Urinary bladder (tissue), 3 donors: ENCODE measurements at regions not wholly inside any gene's neighbourhood (a gene's known extent, or its start where the extent isn't known, plus 50 kb on each side); places are given as distances from the start of the nearest gene placed in this dataset.

Experiments used
- DNase-seq: peaks from one replicate; pipeline ENCODE4 v3.0.0-alpha.2; 2015; ENCODE audit errors: extremely low spot score
- H3K27ac ChIP-seq: one replicate; pipeline ENCODE4 v1.5.1; 2013; ENCODE audit warnings: low read depth, mild to moderate bottlenecking, moderate library complexity
- H3K36me3 ChIP-seq: one replicate; pipeline ENCODE4 v1.6.1; 2013; ENCODE audit warnings: mild to moderate bottlenecking, moderate library complexity; ENCODE audit not compliant: insufficient read depth
- H3K4me1 ChIP-seq: one replicate; pipeline ENCODE4 v1.6.1; 2013; ENCODE audit warnings: mild to moderate bottlenecking, moderate library complexity; ENCODE audit not compliant: insufficient read depth
- H3K4me3 ChIP-seq: one replicate; pipeline ENCODE4 v1.5.1; 2013; ENCODE audit warnings: low read depth, low read length
- WGBS: extraction: QIAGEN DNeasy Blood & Tissue Kit; methylation state at CpG from one replicate; pipeline ENCODE4 v1.1.7; 2013; 5-methylcytosine and 5-hydroxymethylcytosine counted together
- donor health status: healthy with polysubstance abuse.
- donor health status: healthy.

GRCh38 chr12:115898670-115899069 is 378.8 kb downstream of the MED13L start:
- no peak for DNase-seq
- WGBS, result 57% methylated on average over 1 of the region's 1 CpG
- no peak overlapping the region for H3K4me3 ChIP-seq
- H3K4me1 ChIP-seq, result no peaks in the 10 kb centered on the region
- H3K27ac ChIP-seq, result no peak overlapping the region
- H3K36me3 ChIP-seq, result no peaks in the 10 kb centered on the region

- Histone ChIP-seq H3K4me1 (no peaks in the 10 kb centered on the region), H3K36me3 (no peaks in the 10 kb centered on the region), H3K4me3 (no peak overlapping the region), H3K27ac (no peak overlapping the region)
- 34% methylated on average over 3 of the region's 3 CpGs for WGBS
- DNase-seq, result no peak
Observed at GRCh38 chr12:115897729-115898128, 379.8 kb downstream of the MED13L start.

GRCh38 chr12:115895247-115895646 is 382.2 kb downstream of the MED13L start:
- no peak overlapping the region for H3K27ac ChIP-seq
- WGBS, result 93% methylated on average over 1 of the region's 1 CpG
- DNase-seq, result no peak
- no peaks in the 10 kb centered on the region for H3K4me1 ChIP-seq
- no peaks in the 10 kb centered on the region for H3K36me3 ChIP-seq
- H3K4me3 ChIP-seq, result no peak overlapping the region

DNA sequence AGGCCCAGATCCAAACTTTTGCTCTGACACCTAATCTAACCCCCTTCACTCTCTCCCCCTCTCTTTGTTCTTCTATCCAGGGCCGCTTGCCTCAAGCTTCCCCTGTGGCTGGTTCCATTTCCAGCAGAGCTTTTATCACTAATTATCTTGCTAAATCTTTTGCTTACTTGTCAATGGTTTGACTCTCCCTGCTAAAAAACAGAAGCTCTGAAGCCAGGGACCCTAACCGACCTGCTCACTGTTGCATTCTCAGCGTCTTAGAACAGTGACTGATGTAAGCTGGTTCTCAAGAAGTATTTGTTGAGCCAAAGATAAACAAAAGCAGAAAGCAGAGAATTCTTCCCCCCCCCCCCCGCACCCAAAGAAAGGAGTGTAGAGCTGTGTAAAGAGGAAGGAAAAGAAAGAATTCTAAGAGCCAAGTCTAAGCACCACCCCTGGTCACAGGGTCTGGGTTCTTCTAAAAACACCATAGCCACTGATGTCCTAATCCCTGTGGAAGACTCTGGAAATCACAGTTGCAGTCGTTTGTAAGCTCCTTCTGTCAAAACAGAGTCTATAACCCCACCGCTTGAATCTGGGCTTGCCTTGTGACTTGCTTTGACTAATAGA is 385.8 kb downstream of the MED13L start:
- H3K4me3 ChIP-seq, result no peak overlapping the region
- WGBS, result 31% methylated on average over 6 of the region's 6 CpGs
- H3K27ac ChIP-seq, result no peak overlapping the region
- no peaks in the 10 kb centered on the region for H3K4me1 ChIP-seq
- H3K36me3 ChIP-seq, result no peaks in the 10 kb centered on the region
- no peak for DNase-seq

DNA sequence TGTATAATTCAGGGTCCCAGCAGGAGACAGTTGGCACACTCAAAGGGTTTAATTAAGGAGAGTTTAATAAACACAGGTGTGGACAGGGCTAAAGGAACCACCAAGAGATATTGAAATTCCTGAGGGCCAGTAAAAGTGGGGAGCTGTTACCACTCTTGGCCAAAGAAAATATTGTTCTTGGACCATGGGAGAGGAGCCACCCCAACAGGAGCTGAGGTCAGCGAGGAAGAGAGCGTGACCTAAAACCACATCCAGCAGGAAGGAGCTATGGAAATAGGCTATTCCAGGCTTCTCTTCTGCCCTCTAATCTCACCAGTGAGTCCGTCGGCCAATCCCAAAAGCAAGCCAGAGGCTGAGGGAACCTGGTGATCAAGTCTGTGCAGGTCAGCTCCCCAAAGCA is 390.8 kb downstream of the MED13L start:
- WGBS, result 87% methylated on average over 4 of the region's 4 CpGs

GRCh38 chr12:115885040-115885690 is 392.3 kb downstream of the MED13L start:
- no peak overlapping the region for H3K4me3 ChIP-seq
- WGBS, result 72% methylated on average over 12 of the region's 12 CpGs
- H3K4me1 ChIP-seq, result no peaks in the 10 kb centered on the region
- no peak overlapping the region for H3K27ac ChIP-seq
- no peaks in the 10 kb centered on the region for H3K36me3 ChIP-seq
- no peak for DNase-seq

More for the DNA sequence above, 390.8 kb downstream of the MED13L start:
- Histone ChIP-seq H3K27ac (no peak overlapping the region), H3K36me3 (no peaks in the 10 kb centered on the region), H3K4me1 (no peaks in the 10 kb centered on the region), H3K4me3 (no peak overlapping the region)
- DNase-seq, result no peak

DNA sequence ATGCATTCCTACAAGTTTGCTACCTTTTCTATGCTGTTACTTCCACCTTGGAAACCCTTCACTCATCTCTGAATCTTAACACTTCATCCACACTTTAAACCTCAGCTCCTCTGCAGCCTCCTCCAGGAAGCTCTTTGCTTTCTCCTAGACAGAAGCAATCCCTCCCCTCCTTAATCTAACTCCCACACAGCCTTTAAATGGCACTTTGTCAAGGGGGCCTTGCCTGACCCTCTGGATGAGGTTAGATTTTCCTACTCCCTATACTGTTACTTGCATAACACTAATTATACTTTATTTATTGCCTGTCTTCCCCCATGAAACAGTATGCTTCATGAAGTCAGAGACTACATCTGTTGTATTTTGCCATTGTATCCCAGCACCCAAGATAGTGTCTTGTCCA is 394.6 kb downstream of the MED13L start:
- no peak overlapping the region for H3K27ac ChIP-seq
- no peak for DNase-seq
- H3K4me3 ChIP-seq, result no peak overlapping the region
- H3K4me1 ChIP-seq, result no peaks in the 10 kb centered on the region
- no peaks in the 10 kb centered on the region for H3K36me3 ChIP-seq

- 86% methylated on average over 3 of the region's 3 CpGs for WGBS
- H3K36me3 ChIP-seq, result no peaks in the 10 kb centered on the region
- H3K27ac ChIP-seq, result no peak overlapping the region
- no peak overlapping the region for H3K4me3 ChIP-seq
- H3K4me1 ChIP-seq, result no peaks in the 10 kb centered on the region
- DNase-seq, result no peak
Observed at GRCh38 chr12:115880238-115880637, 397.3 kb downstream of the MED13L start.

GRCh38 chr12:115879354-115879753 is 398.1 kb downstream of the MED13L start:
- Histone ChIP-seq H3K4me3 (no peak overlapping the region), H3K36me3 (no peaks in the 10 kb centered on the region), H3K4me1 (no peaks in the 10 kb centered on the region), H3K27ac (no peak overlapping the region)
- no peak for DNase-seq
- 64% methylated on average over 5 of the region's 5 CpGs for WGBS

DNA sequence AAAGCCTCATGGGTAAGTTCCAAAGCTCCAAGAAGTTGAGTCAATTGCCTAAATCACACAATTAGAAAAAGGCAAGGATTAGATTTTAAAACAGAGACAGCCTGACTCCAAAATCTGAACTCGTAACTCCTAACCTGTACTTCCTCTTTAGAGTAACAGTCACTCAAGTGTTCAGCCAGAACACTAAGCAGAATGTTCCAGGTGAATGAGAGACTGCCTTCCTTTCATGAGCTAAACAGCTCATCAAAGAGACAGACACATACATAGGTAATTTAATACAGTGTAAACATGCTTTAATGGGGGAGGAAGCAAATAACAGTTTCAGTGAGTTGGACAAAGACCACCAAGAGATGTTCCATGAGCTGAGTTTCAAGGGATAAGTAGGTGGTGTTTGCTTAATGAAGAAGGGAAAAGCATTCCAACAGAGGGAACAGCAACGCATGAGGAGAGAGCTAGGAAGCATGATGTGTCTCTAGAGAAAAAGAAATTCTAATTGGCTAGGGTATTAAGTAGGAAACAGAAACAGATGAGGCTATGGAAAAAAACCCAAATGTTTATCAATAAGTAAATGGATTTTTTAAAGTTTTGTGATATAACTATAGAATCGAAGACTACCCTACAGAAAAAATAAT is 403.9 kb downstream of the MED13L start:
- H3K36me3 ChIP-seq, result no peaks in the 10 kb centered on the region
- DNase-seq, result no peak
- no peak overlapping the region for H3K4me3 ChIP-seq
- H3K4me1 ChIP-seq, result no peaks in the 10 kb centered on the region
- no peak overlapping the region for H3K27ac ChIP-seq
- WGBS, result 78% methylated on average over 3 of the region's 3 CpGs

- no peaks in the 10 kb centered on the region for H3K36me3 ChIP-seq
- H3K4me3 ChIP-seq, result no peak overlapping the region
- no peak overlapping the region for H3K27ac ChIP-seq
- peak; percentile 90 for DNase-seq
- 49% methylated on average over 4 of the region's 4 CpGs for WGBS
- H3K4me1 ChIP-seq, result no peaks in the 10 kb centered on the region
Observed at GRCh38 chr12:115872919-115873357, 404.6 kb downstream of the MED13L start.

GRCh38 chr12:115872212-115872611 is 405.3 kb downstream of the MED13L start:
- no peaks in the 10 kb centered on the region for H3K4me1 ChIP-seq
- H3K27ac ChIP-seq, result no peak overlapping the region
- WGBS, result 54% methylated on average over 1 of the region's 1 CpG
- DNase-seq, result no peak
- H3K4me3 ChIP-seq, result no peak overlapping the region
- no peaks in the 10 kb centered on the region for H3K36me3 ChIP-seq

- Histone ChIP-seq H3K36me3 (no peaks in the 10 kb centered on the region), H3K4me3 (no peak overlapping the region), H3K4me1 (no peaks in the 10 kb centered on the region), H3K27ac (no peak overlapping the region)
- WGBS, result 57% methylated on average over 3 of the region's 3 CpGs
- DNase-seq, result no peak
Observed at GRCh38 chr12:115871714-115872113, 405.8 kb downstream of the MED13L start.

GRCh38 chr12:115870510-115870909 is 407.0 kb downstream of the MED13L start:
- Histone ChIP-seq H3K4me3 (no peak overlapping the region), H3K36me3 (no peaks in the 10 kb centered on the region), H3K4me1 (no peaks in the 10 kb centered on the region), H3K27ac (no peak overlapping the region)
- 40% methylated on average over 4 of the region's 4 CpGs for WGBS
- no peak for DNase-seq
